ENCODE measurements at regions not wholly inside any gene's neighbourhood (a gene's known extent, or its start where the extent isn't known, plus 50 kb on each side); places are given as distances from the start of the nearest gene placed in this dataset.
"Not testable (repeated sequence)": the region's sequence is repeated elsewhere in the genome, so short reads cannot be mapped to it uniquely, and the experiment has no call there.

DNA sequence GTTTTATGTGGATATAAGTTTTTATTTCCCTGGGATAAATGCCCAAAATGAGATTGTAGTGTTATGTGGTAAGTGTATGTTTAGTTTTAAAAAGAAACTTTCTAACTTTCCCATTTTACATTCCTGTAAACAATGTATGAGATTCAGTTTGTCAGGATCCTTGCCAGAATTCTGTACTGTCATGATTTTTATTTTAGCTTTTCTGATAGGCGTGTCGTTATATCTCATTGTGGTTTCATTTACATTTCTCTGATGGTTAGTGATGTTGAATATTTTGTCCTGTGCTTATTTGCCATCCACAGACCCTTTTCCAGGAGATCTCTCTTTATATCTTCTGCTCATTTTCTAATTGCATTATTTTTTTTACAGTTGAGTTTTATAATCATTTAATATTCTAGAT, 245.6 kb upstream of the CDH2 start:
- intact Hi-C loops (cut with DNase I) = no loop called here
- H3K4me1 ChIP-seq = no peaks in the 10 kb centered on the region
- no peak overlapping the region for H3K4me3 ChIP-seq
- no peaks in the 10 kb centered on the region for H3K9me3 ChIP-seq
- no peak for DNase-seq
- TF ChIP-seq, protein P1, sequence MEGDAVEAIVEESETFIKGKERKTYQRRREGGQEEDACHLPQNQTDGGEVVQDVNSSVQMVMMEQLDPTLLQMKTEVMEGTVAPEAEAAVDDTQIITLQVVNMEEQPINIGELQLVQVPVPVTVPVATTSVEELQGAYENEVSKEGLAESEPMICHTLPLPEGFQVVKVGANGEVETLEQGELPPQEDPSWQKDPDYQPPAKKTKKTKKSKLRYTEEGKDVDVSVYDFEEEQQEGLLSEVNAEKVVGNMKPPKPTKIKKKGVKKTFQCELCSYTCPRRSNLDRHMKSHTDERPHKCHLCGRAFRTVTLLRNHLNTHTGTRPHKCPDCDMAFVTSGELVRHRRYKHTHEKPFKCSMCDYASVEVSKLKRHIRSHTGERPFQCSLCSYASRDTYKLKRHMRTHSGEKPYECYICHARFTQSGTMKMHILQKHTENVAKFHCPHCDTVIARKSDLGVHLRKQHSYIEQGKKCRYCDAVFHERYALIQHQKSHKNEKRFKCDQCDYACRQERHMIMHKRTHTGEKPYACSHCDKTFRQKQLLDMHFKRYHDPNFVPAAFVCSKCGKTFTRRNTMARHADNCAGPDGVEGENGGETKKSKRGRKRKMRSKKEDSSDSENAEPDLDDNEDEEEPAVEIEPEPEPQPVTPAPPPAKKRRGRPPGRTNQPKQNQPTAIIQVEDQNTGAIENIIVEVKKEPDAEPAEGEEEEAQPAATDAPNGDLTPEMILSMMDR (IDR thresholded peaks at IDR 0.05) = no peak
- H3K27me3 ChIP-seq = no peaks in the 10 kb centered on the region
- H3K27ac ChIP-seq = no peak overlapping the region
- H3K36me3 ChIP-seq = no peaks in the 10 kb centered on the region
- ATAC-seq = no peak

DNA sequence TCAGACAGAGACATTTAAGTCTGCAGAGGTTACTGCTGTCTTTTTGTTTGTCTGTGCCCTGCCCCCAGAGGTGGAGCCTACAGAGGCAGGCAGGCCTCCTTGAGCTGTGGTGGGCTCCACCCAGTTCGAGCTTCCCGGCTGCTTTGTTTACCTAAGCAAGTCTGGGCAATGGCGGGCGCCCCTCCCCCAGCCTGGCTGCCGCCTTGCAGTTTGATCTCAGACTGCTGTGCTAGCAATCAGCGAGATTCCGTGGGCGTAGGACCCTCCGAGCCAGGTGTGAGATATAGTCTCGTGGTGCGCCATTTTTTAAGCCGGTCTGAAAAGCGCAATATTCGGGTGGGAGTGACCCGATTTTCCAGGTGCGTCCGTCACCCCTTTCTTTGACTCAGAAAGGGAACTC, 245.0 kb upstream of the CDH2 start:
- H3K4me1 ChIP-seq; H3K9me3 ChIP-seq; ATAC-seq; intact Hi-C loops (cut with DNase I); DNase-seq; H3K27me3 ChIP-seq; H3K4me3 ChIP-seq; H3K27ac ChIP-seq; H3K36me3 ChIP-seq: not testable (repeated sequence)

DNA sequence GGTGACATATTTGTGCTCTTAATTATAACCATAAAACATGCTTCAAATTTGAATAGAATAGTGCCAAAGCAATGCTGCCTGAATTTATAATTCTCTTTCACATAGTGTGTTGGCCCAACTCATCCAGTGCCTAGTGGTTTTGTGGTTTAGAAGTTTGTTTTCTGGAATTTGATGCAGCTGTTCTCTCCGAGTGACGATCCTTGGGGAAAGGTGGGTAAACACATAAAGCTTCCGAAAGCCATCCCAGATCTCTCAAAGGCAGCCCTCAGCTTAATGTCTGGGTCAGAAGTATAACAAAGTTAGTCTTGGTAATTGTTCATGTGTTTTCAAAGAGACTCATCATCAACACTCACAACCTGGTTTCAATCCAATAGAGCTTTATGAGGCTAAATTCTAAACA, 235.6 kb upstream of the CDH2 start:
- H3K27ac ChIP-seq = no peak overlapping the region
- H3K4me1 ChIP-seq = no peaks in the 10 kb centered on the region
- TF ChIP-seq, protein P1 (IDR thresholded peaks at IDR 0.05) = no peak
- DNase-seq (no peak), ATAC-seq (no peak)
- intact Hi-C loops (cut with DNase I) = no loop called here
- H3K4me3 ChIP-seq = no peak overlapping the region
- no peaks in the 10 kb centered on the region for H3K27me3 ChIP-seq
- no peaks in the 10 kb centered on the region for H3K36me3 ChIP-seq
- no peaks in the 10 kb centered on the region for H3K9me3 ChIP-seq

DNA sequence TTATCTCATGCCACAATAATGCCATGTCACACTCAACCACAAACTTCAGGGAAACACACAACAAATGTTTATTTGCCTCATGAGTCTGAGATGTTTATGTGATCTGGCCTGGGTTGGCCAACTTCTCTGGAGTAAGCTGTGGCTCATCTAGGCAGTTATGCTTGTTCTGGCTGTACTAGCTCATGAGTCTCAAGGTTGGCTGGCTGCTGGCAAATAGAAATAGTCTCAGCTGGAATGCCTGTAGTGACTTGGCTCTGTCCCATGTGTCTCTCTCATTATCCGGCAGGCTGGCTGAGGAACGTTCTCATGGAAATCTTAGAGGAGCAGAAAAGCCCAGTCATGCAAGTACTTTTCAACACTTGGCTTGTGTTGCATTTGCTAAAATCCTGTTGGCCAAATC, 234.9 kb upstream of the CDH2 start:
- Histone ChIP-seq H3K27ac (no peak overlapping the region), H3K4me1 (no peaks in the 10 kb centered on the region), H3K36me3 (no peaks in the 10 kb centered on the region), H3K9me3 (no peaks in the 10 kb centered on the region), H3K4me3 (no peak overlapping the region), H3K27me3 (no peaks in the 10 kb centered on the region)
- DNase-seq = no peak
- intact Hi-C loops (cut with DNase I) = no loop called here
- no peak for ATAC-seq
- TF ChIP-seq, protein P1 (IDR thresholded peaks at IDR 0.05) = no peak

- H3K9me3 ChIP-seq = no peaks in the 10 kb centered on the region
- TF ChIP-seq, protein P1 (IDR thresholded peaks at IDR 0.05) = no peak
- H3K27ac ChIP-seq = no peak overlapping the region
- H3K27me3 ChIP-seq = no peaks in the 10 kb centered on the region
- no peaks in the 10 kb centered on the region for H3K36me3 ChIP-seq
- intact Hi-C loops (cut with DNase I) = no loop called here
- ATAC-seq = no peak
- H3K4me1 ChIP-seq = no peaks in the 10 kb centered on the region
- DNase-seq = no peak
- no peak overlapping the region for H3K4me3 ChIP-seq
Observed at GRCh38 chr18:28409811-28410210, 232.9 kb upstream of the CDH2 start.

GRCh38 chr18:28408528-28408927, 231.6 kb upstream of the CDH2 start:
- Histone ChIP-seq H3K36me3 (no peaks in the 10 kb centered on the region), H3K4me3 (no peak overlapping the region), H3K27ac (no peak overlapping the region), H3K4me1 (no peaks in the 10 kb centered on the region), H3K27me3 (no peaks in the 10 kb centered on the region), H3K9me3 (peaks cover 5% of the 10 kb centered on the region)
- ATAC-seq (no peak), DNase-seq (no peak)
- intact Hi-C loops (cut with DNase I) = no loop called here
- TF ChIP-seq, protein P1 (IDR thresholded peaks at IDR 0.05) = no peak

Data from upper lobe of right lung (tissue), 1 donor.